COLO829 (cell line): ENCODE measurements at regions not wholly inside any gene's neighbourhood (a gene's known extent, or its start where the extent isn't known, plus 50 kb on each side); places are given as distances from the start of the nearest gene placed in this dataset.
"Not testable (repeated sequence)": the region's sequence is repeated elsewhere in the genome, so short reads cannot be mapped to it uniquely, and the experiment has no call there.

Experiments used
- DNase-seq: peaks from one replicate; pipeline ENCODE4 v3.0.0; 2012; ENCODE audit warnings: low spot score

DNA sequence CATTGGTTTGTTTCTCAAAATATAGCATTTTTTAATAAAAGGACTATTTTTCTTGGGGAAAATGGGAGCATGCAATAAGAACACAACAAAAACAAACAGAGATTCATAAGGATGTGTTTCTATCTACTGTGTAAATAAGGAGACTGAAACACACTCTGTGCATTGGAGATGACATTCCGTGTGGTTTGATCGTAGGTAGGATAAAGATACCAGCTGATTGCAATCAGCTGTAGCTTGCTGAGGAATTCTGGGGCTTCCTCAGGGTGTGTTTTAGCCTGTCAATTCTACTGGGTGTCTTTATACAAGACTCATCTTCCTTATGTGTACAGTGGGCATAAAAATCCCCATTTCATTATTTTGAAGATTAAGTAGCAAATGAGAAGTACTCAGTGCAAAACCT is 591.6 kb downstream of the DSC3 start:
- no peak for DNase-seq

DNA sequence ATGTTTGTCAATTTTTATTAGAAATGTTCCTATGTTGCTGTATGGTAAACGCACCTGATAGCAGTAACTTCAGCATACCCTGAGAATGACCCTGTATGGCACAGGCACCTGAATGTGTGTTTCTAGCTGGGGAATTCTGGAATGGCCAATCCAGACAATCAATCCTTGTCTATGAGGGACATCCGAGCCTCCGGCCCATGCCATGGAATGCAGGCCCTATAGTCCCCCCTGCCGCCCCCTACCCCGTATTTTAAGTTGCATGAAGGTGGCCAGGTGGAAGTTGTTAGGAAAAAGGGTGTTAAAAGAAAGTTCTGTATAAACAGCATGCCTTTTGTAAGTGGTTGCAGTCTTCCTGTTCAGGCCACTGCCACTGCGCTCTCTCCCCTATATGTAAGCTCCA is 595.9 kb downstream of the DSC3 start:
- DNase-seq = no peak

DNA sequence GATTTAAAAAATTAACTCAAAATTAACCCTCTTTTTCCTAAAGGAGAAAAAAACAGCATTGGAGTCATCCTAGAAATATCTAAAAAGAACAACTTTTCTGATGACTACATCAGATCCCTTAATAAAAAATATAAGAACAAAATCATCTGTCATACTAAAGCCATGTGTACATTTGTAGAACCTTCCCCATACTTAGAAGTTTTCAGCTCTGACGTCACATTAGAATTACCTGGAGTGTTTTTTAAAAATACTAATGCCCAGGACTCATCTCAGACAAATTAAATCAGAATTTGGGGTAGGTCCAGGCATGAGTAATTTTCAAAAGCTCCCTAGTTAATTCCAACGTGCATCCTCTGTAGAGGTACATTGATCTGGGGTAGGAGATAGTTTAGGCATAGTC is 598.0 kb downstream of the DSC3 start:
- no peak for DNase-seq

DNA sequence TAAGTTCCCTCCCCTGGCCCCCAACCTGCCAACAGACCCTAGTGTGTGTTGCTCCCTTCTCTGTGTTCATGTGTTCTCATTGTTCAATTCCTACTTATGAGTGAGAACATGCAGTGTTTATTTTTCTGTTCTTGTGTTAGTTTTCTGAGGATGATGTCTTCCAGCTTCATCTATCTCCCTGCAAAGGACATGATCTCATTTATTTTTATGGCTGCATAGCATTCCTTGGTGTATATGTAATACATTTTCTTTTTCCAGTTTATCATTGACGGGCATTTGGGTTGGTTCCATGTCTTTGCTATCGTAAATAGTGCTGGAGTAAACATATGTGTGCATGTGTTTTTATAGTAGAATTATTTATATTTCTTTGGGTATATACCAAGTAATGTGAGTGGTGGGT is 602.2 kb downstream of the DSC3 start:
- DNase-seq = no peak

DNA sequence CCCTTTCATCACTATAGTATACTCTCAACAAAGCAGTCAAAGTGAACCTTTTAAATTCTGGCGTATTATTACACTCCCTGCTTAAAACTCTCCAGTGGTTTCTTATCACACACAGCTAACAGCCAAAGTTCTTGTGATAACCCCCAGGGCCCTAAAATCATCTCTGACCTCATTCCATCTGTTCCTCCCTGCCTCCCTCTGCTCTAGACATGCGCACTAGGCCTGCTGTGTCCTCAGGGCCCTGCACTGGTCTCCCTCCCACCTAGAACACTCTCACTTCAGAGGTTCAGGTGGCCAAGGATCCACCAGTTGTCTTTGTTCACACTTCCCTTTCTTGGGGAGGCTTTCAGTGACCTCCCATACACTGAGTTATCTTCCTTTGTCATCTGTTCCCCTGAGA is 603.4 kb downstream of the DSC3 start:
- no peak for DNase-seq

DNA sequence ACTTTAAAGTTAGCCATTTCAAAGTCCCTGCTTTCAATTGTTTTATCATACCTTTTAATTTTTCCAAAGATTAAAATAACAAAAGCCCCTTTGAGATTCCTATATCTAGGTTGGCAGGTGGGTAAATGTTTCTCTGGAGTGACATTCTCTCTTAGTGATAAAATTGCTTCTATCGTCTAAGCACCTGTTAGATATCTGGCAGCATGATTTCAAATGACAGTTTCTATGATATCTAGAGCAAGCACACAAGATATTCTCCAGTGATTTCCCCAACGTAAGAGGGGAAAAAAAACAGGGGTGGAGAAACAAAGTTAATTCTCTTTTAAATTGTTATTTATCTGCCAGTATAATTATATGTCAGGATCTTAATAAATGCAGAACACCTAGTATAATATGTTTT is 610.2 kb downstream of the DSC3 start:
- DNase-seq = no peak

DNA sequence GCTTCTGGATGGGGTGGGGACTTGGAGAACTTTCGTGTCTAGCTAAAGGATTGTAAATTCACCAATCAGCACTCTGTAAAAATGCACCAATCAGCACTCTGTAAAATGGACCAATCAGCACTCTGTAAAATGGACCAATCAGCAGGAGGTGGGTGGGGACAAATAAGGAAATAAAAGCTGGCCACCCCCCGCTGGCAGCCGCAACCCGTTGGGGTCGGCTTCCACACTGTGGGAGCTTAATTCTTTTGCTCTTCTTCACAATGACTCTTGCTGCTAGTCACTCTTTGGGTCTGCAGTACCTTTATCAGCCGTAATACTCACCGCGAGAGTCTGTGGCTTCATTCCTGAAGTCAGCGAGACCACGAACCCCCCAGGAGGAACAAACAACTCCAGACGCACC is 623.1 kb downstream of the DSC3 start:
- not testable (repeated sequence) for DNase-seq

DNA sequence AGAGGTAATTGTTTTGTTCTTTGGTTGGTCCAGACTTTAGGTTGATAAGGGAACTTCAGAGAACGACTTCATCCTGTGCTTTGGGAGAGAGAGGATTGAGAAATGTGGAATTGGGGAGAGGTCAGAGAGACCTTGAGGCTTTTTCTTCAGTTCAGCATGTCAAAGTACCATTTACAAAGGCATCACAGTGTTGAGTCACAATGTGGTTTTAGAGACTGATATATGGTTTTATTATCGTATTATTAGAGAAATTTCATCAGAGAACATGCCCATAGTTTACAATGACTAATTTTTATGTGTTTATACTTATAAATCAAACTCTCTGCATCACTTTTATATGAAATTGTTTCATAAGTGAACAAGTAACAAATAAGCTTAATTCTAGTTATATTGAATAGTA is 626.6 kb downstream of the DSC3 start:
- DNase-seq = no peak

DNA sequence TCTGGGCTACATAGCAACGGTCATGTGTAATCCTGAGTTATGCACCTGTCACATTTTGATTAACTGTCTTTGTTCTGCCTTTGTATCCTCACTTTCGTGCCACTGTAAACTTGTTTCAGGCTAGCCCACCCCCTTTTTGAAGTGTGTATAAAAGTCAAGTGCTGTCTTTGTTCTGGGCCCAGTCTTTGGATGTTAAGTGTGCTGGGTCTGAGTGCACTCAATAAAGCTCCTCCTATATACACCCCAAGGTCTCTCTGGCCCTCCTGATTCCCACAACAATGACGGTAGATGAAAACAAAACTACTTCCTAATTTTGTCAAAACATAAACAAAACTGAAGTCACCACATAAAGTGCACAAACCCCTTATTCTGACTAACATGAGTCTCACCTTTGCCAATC is 633.4 kb downstream of the DSC3 start:
- no peak for DNase-seq

DNA sequence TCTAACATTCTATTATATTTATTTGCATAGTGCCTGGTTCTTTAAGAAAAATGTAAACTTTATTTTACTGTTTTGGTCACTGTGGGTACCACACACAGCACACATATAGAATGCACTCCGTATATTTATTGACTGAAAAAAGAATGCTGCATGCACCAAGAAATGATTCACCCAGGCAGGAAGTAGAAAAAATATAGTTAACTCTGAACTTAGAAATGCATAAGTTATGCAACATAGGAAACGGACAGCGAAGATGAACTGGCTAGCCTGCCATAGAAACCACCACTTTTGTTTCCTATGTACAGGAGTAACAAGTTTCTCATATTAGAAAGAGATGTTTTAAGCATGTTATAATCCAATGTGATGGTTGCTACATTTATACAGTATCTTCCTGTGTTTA is 635.8 kb downstream of the DSC3 start:
- no peak for DNase-seq

DNA sequence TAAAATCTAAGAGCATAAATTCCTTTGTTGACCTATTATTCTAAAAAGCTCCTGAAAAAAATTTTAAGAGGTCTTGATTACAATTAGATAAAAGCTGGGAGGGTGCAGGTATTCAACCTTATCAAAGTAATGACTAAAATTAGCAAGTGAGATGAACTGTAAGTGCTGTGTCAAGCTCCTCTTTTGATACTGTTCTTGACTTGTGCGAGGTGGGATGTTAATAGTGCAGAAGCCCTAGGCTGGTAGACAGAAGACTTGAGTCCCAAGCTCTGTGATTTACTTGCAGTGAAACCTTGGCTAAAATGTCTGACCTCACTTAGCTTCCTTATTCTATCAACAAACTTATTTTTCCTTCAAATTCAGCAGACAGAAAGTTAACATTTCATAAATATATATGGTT is 637.5 kb downstream of the DSC3 start:
- DNase-seq = no peak

DNA sequence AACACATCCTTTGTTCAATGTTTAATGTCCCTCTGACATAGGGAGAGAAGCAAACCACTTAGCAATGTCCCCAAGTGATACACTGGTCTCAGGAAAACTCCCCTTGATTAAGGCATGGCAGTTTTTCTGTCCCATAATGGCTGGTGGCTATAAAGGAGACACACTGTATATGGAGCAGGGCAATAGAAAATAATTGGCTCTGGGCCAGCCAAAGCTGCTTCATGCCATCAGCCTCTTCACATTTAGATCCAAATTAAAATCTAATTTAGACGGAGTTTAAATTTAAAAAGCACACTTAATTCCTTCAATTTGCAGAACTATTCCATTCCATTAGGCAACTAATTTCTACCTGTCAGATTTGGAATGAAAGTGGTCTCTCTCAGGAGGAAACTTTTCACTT is 638.1 kb downstream of the DSC3 start:
- DNase-seq = no peak

DNA sequence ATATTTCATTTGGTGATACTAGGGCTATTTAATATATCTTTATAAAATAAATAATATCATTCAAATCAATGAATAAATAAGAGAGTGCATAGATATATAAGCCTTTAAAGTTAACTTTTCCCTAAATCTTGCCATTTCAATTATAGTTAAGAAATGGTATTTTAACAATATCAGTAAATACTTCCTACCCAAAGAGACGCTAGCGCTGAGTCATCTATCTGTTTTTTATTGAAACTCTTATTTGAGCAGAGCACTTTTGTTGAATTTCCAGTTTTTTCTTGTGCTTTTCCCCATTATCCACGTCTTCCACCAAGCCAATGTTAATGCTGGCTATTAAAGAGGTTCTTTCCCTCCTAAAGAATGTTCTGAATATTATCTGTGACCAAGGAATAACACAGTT is 639.3 kb downstream of the DSC3 start:
- DNase-seq = no peak

DNA sequence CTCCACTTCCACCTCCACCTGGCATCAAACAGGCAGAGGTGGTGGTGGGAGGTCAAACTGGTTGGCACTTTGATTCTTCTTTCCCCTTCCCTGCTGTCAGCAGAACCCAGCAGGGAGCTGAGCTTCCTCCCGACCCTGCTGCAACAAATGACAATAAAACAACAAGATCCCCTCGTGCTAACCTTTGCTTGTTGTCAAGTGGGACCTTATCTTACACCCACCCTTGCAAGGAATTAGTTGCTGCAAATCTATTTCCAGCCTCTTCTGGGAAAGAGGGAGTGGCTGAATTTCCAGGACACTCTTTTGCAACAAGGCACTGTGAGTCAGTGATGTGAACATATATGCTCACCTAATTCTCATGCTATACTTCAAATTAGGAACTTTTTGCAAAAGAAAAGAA is 655.1 kb downstream of the DSC3 start:
- DNase-seq = no peak

DNA sequence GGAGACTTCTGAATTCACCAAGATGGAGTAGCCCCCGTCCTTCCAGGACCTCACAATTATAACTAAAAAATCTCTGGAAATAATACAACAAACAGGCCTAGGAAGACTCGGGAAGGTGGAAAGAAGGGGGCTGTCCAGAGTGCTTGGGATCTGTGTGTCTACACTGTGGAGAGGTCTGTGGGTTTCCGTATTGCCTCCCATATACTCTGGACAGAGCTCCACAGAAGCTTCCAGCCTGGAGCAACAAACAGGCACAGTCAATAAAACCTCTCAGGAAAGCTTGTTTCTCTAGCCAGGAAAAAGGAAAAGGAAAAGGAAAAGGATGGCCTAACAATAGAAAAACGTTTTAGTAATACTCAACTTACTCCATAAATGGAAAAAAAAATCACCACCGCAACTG is 655.9 kb downstream of the DSC3 start:
- no peak for DNase-seq

DNA sequence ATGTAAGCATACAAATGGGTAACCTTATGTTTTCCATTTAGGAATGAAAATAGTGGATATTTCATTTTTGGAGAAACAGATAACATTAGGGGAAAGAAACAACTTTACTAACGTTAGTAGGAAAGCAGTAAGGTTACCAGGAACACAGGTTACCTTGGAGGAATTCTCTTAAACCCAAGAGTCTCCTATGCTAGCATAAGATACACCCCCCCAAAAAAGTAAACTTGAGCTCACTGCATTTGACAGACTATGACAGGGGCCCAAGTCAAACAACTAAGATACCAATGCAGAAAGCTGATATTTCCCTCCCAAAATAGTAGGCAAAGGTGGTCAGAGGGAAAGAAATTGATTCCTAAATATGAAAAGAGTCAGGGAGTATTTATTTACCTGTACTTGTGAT is 656.9 kb downstream of the DSC3 start:
- no peak for DNase-seq

DNA sequence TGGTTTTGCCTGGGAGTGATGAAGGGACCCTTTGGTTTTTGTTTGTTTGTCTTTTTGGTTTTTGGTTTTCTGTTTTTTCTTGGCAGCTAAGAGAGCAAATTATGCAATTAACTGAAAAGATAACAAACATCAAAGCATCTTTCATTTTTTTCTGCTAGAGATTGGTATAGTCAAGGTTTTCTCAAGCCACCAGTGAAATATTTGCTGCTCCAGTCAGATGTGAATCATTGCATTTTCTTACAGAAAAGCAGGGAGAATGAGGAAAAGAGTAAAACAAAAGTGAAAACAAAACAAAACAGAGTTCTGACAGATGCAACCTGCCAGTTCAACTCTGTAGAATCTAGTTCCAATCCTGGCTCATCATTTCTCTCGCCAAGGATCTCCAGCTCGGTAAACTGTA is 660.7 kb downstream of the DSC3 start:
- no peak for DNase-seq

DNA sequence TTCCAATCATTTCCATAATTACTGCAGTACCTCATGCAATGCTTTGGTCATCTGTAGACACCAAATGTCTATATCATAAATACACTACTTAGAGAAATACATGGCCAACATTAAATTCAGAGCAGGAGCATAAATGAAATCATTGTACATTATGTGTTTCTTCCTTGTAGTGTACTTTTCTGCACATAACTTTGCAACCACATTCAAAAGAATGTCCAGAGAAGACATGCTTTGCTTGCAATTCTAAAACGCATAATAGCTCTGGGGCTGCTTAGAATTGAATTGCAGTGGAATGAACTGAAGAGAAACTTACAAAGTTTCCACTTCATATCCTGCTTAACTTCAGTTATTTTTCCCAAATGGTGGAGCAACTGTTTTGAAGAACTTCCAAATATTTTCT is 664.4 kb downstream of the DSC3 start:
- no peak for DNase-seq

DNA sequence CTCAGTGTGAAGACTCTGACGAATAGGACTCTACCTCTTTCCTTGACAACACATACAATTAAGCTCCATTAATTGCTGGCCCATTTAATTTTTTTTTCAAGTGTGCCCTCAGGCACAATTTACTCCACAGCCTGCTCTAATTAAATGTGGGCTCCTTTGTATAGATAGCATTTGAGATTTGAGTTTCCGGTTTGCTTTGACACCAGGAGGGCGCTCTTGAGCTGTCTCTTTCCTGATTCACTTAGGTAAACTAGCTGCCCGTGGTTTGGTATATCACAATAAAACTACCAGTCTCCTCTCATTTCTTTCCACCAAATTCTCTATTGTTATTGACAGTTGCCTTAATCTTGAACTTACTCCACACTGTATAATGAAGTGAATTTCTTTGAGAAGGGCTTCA is 666.0 kb downstream of the DSC3 start:
- no peak for DNase-seq

DNA sequence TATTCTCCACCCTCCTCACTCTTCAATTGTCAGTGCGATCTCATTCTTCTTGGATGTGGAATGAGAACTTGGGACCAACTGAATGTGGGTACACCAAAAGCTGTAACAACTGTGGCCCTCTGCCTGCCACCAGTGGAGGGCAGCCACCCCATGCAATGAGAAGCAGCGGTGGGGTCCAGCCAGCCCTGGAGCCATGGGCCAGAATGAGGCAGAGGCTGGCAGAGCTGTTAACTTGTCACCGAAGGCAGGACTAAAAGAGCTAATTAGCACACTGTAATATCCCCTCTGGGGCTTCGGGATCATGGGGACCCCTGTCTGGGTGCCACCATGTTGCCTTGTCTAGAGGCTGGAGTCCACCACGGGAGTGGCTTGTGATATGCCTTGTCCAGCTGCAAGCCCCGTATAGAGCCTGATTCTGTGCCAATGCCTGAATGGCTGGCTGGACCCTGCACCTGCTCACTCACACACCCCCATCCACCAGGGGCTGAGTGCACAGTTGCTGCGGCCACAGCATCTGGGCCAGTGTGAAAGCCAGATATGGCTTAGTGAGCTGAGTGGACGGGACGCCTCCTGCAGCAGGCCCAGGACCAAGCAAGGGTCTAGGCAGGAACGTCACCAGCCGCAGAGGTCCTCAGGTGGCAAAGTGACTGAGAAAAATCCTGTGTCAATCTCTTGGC is 680.5 kb downstream of the DSC3 start:
- DNase-seq = no peak

DNA sequence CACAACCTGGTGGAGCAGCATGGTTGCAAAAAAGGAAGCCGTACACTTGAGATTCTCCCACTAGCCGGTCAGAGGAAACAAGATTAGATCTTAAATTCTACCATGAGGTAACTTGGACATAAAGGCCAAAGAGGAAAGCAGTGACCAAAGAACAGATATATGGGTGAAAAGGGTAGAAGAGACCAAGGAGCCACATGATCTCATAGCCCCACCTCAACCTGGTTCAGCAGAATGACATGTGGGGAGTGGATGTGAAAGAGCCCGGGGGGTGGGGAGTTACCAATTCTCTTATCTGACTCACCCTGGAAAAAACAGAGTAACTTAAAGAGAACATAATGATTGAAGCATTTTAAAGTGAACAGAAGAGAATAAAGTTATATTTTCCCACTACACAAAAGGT is 683.0 kb downstream of the DSC3 start:
- DNase-seq = no peak

DNA sequence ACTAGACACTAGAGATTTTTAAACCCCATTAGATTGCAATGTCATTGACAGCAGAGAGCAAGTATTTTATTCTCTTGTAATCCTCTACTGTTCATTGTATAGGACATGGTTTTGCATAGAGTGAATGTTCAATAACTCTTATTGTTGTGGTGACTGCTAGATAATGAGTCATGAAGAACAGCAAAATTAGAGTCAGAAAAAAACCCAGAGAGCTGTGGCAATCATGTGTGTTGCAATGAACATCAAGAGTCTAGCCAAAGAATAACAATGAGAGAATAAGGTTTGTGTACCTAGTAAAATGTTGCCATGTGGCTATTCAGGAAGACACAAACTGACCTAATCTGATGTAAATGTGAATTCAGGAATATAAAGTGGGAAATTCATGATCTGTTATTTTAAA is 684.0 kb downstream of the DSC3 start:
- DNase-seq = no peak

DNA sequence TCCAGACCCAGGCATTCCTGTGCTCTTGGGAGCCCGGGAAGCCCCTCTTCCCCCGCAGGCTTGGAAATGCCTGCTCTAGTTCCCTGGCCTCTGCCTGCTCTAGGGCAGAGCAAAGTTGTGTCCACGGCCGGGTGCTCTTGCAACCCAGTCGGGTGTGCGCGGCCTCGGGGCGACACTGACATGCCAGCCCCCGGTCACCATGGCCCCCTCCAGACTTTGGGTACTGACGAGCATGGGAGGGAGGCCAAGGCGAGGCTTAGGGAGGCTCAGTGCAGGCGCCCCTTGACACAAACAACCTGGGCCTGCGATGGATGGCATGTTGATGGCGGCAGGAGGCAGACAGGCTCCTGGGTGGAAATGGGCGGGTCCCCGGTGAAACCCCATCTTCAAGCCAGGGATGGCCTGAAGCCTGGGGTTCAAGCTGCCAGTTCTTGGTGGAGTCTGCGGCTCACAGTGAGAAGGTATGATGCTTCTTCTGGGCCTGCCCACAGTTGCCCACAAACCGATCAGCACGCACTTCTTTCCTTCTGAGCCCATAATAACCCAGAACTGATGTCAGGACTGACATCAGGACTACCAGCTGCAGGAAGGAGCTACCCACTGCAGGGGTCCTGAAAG is 689.9 kb downstream of the DSC3 start:
- DNase-seq = no peak

DNA sequence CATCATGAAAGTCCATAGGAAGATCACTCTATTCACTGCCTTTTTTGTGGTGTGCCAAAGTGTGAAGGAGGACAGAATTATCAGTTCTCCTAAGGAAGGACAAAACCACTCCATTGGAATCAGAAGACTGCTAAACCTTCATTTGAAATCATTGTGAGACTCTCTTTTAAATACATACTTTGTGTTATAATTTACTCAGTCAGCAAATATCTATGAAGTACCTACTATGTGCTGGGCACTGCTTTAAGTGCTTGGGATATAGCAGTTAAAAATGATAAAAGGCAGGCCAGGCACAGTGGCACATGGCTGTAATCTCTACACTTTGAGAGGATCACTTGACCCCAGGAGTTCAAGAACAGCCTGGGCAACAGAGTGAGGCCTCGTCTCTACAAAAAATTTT is 692.3 kb downstream of the DSC3 start:
- DNase-seq = no peak

DNA sequence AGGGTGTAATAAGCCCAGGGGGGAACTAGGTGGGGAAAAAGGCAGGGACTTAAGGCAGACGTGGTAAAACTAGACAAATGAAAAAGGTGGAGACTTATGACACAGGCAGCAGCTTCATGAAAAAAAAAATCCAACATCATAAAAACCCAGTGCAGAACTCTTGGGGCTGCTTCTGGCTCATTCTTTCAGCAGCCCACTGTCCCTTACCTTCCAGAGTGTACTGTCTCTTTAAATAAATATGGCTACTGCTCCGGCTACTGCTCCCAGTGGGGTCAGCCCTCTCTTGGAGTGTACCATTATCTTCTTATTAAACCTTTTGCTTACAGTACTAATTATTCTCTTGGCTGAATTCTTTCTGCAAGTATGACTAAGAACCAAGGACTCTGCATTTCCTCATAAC is 699.5 kb downstream of the DSC3 start:
- no peak for DNase-seq
